Muscle of arm (tissue), 1 donor: ENCODE measurements at regions not wholly inside any gene's neighbourhood (a gene's known extent, or its start where the extent isn't known, plus 50 kb on each side); places are given as distances from the start of the nearest gene placed in this dataset.

Source experiments
- DNase-seq: peaks from one replicate; pipeline ENCODE4 v3.0.0-alpha.2; 2013

DNA sequence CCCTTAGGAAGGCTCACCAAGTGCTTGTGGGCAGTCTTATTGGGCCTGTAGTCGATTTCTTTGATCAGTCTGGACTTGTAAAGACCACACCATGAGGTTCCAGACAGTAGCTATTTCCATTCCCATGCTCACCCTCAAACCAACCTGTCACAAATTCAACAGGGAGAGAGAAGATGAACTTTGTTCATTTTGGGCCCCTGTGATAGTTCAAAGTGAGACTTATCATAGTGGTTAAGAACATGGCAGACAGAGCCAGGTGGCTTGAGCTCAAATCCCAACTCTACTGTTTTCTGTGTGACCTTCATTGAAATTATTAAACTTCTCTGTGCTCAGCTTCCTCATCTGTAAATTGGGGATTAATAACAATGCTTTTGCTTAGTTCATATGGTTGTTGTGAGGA lies 53.9 kb upstream of the CTLA4 start:
- DNase-seq, result no peak

DNA sequence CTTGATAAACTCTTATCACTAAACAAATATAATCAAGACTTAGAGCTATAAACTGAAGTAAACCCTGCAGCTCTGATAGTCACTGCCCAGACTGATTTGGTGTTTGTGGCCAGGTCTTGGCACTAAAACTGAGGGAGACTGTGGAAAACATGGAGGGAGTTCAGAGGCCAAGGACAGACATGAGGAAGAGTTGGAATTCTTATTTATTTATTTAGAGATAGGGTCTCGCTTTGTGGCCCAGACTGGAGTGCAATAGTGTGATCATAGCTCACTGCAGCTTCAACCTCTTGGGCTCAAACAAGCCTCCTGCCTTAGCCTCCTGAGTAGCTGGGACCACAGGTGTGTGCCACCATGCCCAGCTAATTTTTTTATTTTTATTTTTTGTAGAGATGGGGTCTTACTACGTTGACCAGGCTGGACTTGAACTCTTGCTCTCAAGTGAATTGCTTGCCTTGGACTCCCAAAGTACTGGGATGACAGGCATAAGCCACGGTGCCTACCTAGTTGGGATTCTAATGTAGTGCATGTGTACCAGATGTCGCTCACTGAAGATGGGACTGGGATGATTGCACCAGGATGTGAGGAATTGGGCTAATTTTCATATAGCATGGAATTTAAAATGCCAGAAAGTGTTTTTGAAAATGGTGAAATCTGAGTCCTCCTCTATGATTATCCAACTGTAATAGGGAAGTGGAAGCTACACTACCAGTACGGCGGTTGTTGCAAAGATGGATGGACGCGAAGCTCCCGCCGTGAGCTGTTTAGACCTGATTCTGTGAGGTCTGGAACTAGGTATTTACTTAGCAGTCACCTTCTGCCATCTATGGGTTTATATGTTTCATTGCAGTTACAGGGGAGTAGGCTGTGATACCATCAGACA lies 52.7 kb upstream of the CTLA4 start:
- DNase-seq, result peak; percentile 69

DNA sequence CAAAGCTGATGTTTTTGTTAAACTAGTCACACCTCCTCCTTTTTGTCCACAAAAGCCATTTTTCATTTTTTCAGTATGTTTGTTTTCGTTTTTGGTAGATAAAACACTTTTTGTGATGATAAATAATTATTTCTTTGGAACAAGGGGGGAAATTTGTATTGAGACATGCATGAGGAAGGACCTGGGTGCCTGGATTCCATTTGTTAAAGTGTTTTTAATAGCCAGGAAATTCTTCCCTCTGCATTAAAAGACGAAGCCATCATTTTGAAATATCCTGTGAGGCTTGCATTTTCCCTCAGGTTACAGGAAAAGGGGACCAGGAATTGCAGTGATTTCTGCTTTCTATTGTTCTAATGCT lies 52.1 kb upstream of the CTLA4 start:
- no peak for DNase-seq

DNA sequence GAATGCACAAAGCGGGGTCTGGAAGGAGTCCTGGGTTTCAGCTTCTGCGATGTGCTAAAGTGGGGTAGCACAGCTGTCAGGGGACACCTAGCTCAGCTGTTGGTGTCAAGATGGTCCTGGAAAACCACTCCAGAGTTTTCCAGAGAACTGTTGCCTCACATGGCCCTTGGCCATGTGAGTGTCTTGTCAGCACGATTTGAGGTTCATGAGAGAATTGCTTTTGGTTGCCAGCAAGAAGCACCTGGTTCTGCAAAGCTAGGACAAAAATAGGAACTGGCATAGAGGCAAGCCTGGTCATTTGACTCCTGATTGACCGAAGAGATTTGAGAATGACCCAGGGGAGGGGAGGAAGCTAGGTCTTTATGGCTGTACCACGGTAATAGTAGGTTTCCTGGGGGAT lies 50.4 kb upstream of the CTLA4 start:
- DNase-seq, result no peak
